GM23338 (cell line): ENCODE measurements at regions not wholly inside any gene's neighbourhood (a gene's known extent, or its start where the extent isn't known, plus 50 kb on each side); places are given as distances from the start of the nearest gene placed in this dataset.

Experiments
- CREB1 ChIP-seq: fragments of 250-450 bp; sonication (Bioruptor Pico); IDR thresholded peaks from 2 replicates; pipeline ENCODE4 v1.5.0; 2020; ENCODE audit warnings: low read depth, mild to moderate bottlenecking, moderate library complexity
- CTCF ChIP-seq, 2 experiments: fragments of 200-600 bp in 1 of 2; sonication (generic) in 1 of 2; conservative IDR thresholded peaks; 2 replicates each; pipeline versions ENCODE4 v1.5.1 to v1.6.1; 2016 to 2017; ENCODE audit warnings: antibody characterized with exemption in 2 of 2, low read depth in 2 of 2, mild to moderate bottlenecking in 2 of 2, moderate library complexity in 1 of 2
- EZH2 ChIP-seq: fragments of 200-600 bp; sonication (generic); IDR thresholded peaks from one replicate; pipeline ENCODE4 v1.8.0; 2017; ENCODE audit warnings: antibody characterized with exemption, mild to moderate bottlenecking, low read depth; ENCODE audit not compliant: unreplicated experiment
- EZH2phosphoT487 ChIP-seq: fragments of 200-600 bp; sonication (generic); IDR thresholded peaks from one replicate; pipeline ENCODE4 v1.8.1; 2018; ENCODE audit warnings: antibody characterized with exemption; ENCODE audit not compliant: unreplicated experiment
- JUNB ChIP-seq: IDR thresholded peaks from one replicate; pipeline ENCODE4 v1.6.1; 2016; ENCODE audit warnings: antibody characterized with exemption; ENCODE audit not compliant: unreplicated experiment
- POLR2AphosphoS5 ChIP-seq: IDR thresholded peaks from 2 replicates; pipeline ENCODE4 v1.6.1; 2016; ENCODE audit warnings: antibody characterized with exemption, low read depth
- REST ChIP-seq: IDR thresholded peaks from one replicate; pipeline ENCODE4 v1.6.1; 2018; ENCODE audit warnings: antibody characterized with exemption; ENCODE audit not compliant: unreplicated experiment
- ZNF114 ChIP-seq: fragments of 250-450 bp; sonication (Bioruptor Pico); IDR thresholded peaks from 2 replicates; pipeline ENCODE4 v1.5.0; 2020; ENCODE audit warnings: mild to moderate bottlenecking, moderate library complexity
- ZNF331 ChIP-seq: fragments of 250-450 bp; sonication (Bioruptor Pico); IDR thresholded peaks from 2 replicates; pipeline ENCODE4 v1.5.0; 2020; ENCODE audit warnings: low read depth, mild to moderate bottlenecking, moderate library complexity

- TF ChIP-seq POLR2AphosphoS5, result no peak
- no peak for TF ChIP-seq CTCF (conservative IDR thresholded peaks at IDR 0.05; ENCODE audit: low read depth in 2 of 2)
- TF ChIP-seq EZH2, result no peak
- no peak for TF ChIP-seq EZH2phosphoT487
- TF ChIP-seq CREB1 (CRISPR knock-in tag), result no peak
- no peak for TF ChIP-seq ZNF331 (CRISPR knock-in tag)
- TF ChIP-seq REST, result no peak
- TF ChIP-seq ZNF114, result no peak
- TF ChIP-seq JUNB, result no peak
These were observed 169.8 kb downstream of the PARM1 start for GRCh38 chr4:75102787-75103085.
